ENCODE measurements at regions not wholly inside any gene's neighbourhood (a gene's known extent, or its start where the extent isn't known, plus 50 kb on each side); places are given as distances from the start of the nearest gene placed in this dataset.

DNA sequence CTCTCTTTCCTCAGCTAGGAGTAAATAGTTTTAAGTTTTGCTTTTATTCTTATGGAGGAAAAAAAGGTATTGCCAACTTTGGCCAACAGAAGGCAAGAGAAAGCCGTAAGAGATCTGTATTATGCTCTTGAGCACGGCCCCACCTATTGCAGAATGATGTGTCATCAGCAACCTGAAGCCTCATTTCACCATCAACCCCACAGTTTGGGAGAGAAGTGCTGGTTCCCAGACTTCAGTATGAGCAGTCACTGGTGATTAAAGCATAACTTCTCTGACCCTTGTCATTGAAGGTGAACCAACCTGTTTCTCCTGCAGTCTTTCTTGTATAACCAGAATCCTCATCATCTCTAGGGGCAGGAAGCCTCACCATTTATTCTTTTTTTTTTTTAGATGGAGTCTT is 100.2 kb downstream of the SIPA1L2 start:
- no peaks in the 10 kb centered on the region for H3K36me3 ChIP-seq (ENCODE audit: control insufficient read depth, insufficient read depth, low read length)
- peak; percentile 36 for TF ChIP-seq CTCF (IDR thresholded peaks at IDR 0.05; ENCODE audit: insufficient read depth, low read length, severe bottlenecking)
- no peaks in the 10 kb centered on the region for H3K27me3 ChIP-seq (ENCODE audit: control insufficient read depth, insufficient read depth, low read length)
- DNase-seq (ENCODE audit: low read depth): peak; percentile 99
- H3K4me3 ChIP-seq (ENCODE audit: low read depth, low read length): no peak overlapping the region
- peak; percentile 97 for FAIRE-seq

GRCh38 chr1:232528472-232529089 is 101.4 kb downstream of the SIPA1L2 start:
- DNase-seq (ENCODE audit: low read depth): no peak
- FAIRE-seq: no peak
- H3K27me3 ChIP-seq (ENCODE audit: control insufficient read depth, insufficient read depth, low read length): no peaks in the 10 kb centered on the region
- no peak overlapping the region for H3K4me3 ChIP-seq (ENCODE audit: low read depth, low read length)
- no peaks in the 10 kb centered on the region for H3K36me3 ChIP-seq (ENCODE audit: control insufficient read depth, insufficient read depth, low read length)
- TF ChIP-seq CTCF (IDR thresholded peaks at IDR 0.05; ENCODE audit: insufficient read depth, low read length, severe bottlenecking): no peak

DNA sequence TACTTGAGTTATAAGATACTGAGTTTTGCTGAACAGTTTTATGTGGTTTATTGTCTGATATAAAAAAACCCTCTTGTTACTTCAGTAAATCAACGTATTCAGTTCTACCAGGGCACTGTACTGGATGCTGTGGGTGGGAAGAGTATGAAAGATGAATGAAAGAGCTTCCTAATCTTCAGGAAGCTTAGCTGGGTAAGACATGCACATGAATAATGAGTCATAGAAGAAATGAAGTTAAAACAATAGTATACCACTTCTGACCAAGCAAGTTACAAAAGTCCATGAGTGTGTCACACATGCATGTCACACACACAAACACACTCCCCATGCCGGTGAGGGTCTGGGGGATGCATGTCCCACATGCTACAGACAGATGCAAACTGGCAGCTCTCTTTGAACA is 105.9 kb downstream of the SIPA1L2 start:
- no peaks in the 10 kb centered on the region for H3K27me3 ChIP-seq (ENCODE audit: control insufficient read depth, insufficient read depth, low read length)
- peak; percentile 78 for DNase-seq (ENCODE audit: low read depth)
- FAIRE-seq: no peak
- TF ChIP-seq CTCF (IDR thresholded peaks at IDR 0.05; ENCODE audit: insufficient read depth, low read length, severe bottlenecking): no peak
- no peak overlapping the region for H3K4me3 ChIP-seq (ENCODE audit: low read depth, low read length)
- no peaks in the 10 kb centered on the region for H3K36me3 ChIP-seq (ENCODE audit: control insufficient read depth, insufficient read depth, low read length)

DNA sequence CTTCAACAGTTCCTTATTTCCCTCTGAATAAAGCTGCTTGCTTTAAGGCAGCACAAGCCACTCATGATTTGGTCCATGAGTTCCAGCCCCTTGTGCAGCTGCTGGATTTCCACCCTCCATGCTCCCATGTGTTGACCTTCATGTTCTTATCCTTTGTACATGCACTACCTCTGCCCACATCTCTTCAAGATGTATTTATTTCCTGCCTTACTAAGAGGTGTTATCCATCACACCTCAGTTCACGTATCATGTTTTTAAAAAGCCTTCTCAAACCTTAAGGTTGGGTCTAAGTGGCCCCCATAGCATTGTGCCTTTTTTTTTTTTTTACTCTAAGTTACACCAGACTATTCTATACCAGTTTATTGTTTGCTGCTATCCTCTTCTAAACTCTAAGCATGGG is 107.7 kb downstream of the SIPA1L2 start:
- H3K36me3 ChIP-seq (ENCODE audit: control insufficient read depth, insufficient read depth, low read length): no peaks in the 10 kb centered on the region
- H3K27me3 ChIP-seq (ENCODE audit: control insufficient read depth, insufficient read depth, low read length): no peaks in the 10 kb centered on the region
- DNase-seq (ENCODE audit: low read depth) (no peak), FAIRE-seq (no peak)
- no peak overlapping the region for H3K4me3 ChIP-seq (ENCODE audit: low read depth, low read length)
- no peak for TF ChIP-seq CTCF (IDR thresholded peaks at IDR 0.05; ENCODE audit: insufficient read depth, low read length, severe bottlenecking)

- TF ChIP-seq CTCF (IDR thresholded peaks at IDR 0.05; ENCODE audit: insufficient read depth, low read length, severe bottlenecking): no peak
- H3K27me3 ChIP-seq (ENCODE audit: control insufficient read depth, insufficient read depth, low read length): no peaks in the 10 kb centered on the region
- no peak for FAIRE-seq
- no peaks in the 10 kb centered on the region for H3K36me3 ChIP-seq (ENCODE audit: control insufficient read depth, insufficient read depth, low read length)
- peak; percentile 61 for DNase-seq (ENCODE audit: low read depth)
- H3K4me3 ChIP-seq (ENCODE audit: low read depth, low read length): no peak overlapping the region
Observed at GRCh38 chr1:232521660-232522059, 108.3 kb downstream of the SIPA1L2 start.

DNA sequence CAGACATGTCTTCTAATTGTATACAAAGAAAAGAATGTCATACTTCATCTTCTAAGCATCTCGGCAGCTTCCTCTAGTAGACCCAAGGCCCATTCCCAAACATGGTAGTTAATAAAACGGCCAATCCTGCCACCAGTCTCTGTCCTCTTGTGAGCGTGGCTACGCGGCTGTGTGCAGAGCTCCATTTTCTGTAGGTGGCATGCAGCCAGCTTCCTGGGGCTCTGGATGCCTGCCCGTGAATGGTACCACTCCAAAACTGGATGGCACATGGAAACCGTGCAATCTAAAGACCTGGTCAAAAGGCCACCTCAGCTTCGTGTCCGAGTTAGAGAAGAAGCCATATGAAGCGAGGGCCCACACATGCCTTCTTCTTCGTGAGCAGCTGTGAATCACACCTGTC is 110.7 kb downstream of the SIPA1L2 start:
- no peak for TF ChIP-seq CTCF (IDR thresholded peaks at IDR 0.05; ENCODE audit: insufficient read depth, low read length, severe bottlenecking)
- DNase-seq (ENCODE audit: low read depth): no peak
- Histone ChIP-seq H3K4me3 (ENCODE audit: low read depth, low read length) (no peak overlapping the region), H3K36me3 (ENCODE audit: control insufficient read depth, insufficient read depth, low read length) (no peaks in the 10 kb centered on the region), H3K27me3 (ENCODE audit: control insufficient read depth, insufficient read depth, low read length) (no peaks in the 10 kb centered on the region)
- FAIRE-seq: no peak
